H1 (cell line): ENCODE measurements at regions not wholly inside any gene's neighbourhood (a gene's known extent, or its start where the extent isn't known, plus 50 kb on each side); places are given as distances from the start of the nearest gene placed in this dataset.

Experiments
- BCL11A ChIP-seq, 2 experiments: IDR thresholded peaks; one replicate each; pipeline ENCODE4 v1.6.1; 2011; ENCODE audit warnings: low read depth in 2 of 2, low read length in 2 of 2, mild to moderate bottlenecking in 2 of 2
- POLR2AphosphoS5 ChIP-seq: IDR thresholded peaks from 2 replicates; pipeline ENCODE4 v1.6.1; 2011; ENCODE audit warnings: low read depth, low read length
- RBBP5 ChIP-seq: IDR thresholded peaks from 2 replicates; pipeline ENCODE4 v1.7.1; 2012; ENCODE audit warnings: low read depth, mild to moderate bottlenecking, inconsistent platforms, low read length, moderate library complexity, borderline replicate concordance
- SAP30 ChIP-seq: fragments of 300-600 bp; sonication (generic); IDR thresholded peaks from 2 replicates; pipeline ENCODE4 v1.7.1; 2012; ENCODE audit warnings: low read length, moderate library complexity, mild to moderate bottlenecking, inconsistent platforms; ENCODE audit not compliant: insufficient read depth, insufficient replicate concordance

DNA sequence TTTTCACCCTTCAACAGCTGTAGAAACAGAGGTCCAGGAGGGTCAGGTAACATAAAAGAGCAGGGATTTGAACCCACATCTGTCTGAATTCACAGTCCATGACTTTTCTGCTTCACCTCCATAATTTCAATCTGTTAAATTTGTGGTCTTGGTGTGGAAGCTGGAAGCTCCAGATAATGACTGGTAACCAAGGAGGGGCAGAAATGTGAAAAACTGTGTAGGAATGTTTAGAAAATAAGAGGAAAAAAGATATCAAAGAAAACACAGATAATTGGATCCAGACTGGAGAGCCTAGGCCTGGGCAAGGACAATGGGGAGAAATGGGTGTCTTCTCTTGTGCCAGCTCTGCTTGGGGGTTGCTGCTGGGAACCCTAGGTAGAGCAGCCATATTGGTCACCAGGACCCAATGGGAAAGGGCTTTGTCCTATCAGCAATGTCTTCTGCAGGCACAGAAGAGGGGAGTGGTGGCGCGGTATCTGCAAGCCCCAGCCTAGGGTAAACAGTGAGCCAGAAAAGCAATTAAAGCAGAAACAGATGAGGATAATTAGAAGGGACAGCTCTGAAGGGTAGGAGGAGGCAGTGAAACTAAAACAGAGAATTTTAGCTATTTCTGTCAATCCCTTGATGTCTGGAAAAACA lies 54.3 kb upstream of the CCDC91 start (continued):
- TF ChIP-seq RBBP5 (no peak), POLR2AphosphoS5 (no peak), SAP30 (no peak), BCL11A (IDR thresholded peaks at IDR 0.05; ENCODE audit: low read depth in 2 of 2, low read length in 2 of 2) (no peak)
